ENCODE measurements at regions not wholly inside any gene's neighbourhood (a gene's known extent, or its start where the extent isn't known, plus 50 kb on each side); places are given as distances from the start of the nearest gene placed in this dataset.

- H3K4me1 ChIP-seq (ENCODE audit: insufficient read depth, low read length), result no peaks in the 10 kb centered on the region
- no peaks in the 10 kb centered on the region for H3K79me2 ChIP-seq (ENCODE audit: insufficient read depth, low read length)
- no peak overlapping the region for H3K4me2 ChIP-seq (ENCODE audit: low read length)
- no peak overlapping the region for H3K27ac Mint-ChIP-seq (ENCODE audit: unreplicated experiment)
- H3K4me1 Mint-ChIP-seq (ENCODE audit: low read depth, unreplicated experiment), result no peaks in the 10 kb centered on the region
- no peak for FAIRE-seq
- no peaks in the 10 kb centered on the region for H3K36me3 ChIP-seq (ENCODE audit: insufficient read depth, low read length)
- no peak for DNase-seq (ENCODE audit: low read depth)
- no peak overlapping the region for H3K27ac ChIP-seq (ENCODE audit: low read depth, low read length)
- H4K20me1 ChIP-seq (ENCODE audit: insufficient read depth, low read length), result no peaks in the 10 kb centered on the region
- no peak overlapping the region for H3K4me3 ChIP-seq (ENCODE audit: insufficient read depth, low read depth, low read length)
- no peaks in the 10 kb centered on the region for H3K27me3 ChIP-seq (ENCODE audit: insufficient read depth, low read length)
- H2AFZ ChIP-seq (ENCODE audit: low read depth, low read length), result peak overlapping the region; percentile 62
- H3K4me3 Mint-ChIP-seq (ENCODE audit: unreplicated experiment), result no peak overlapping the region
- H3K9me3 ChIP-seq (ENCODE audit: insufficient read depth, low read depth, low read length), result no peaks in the 10 kb centered on the region
- no peaks in the 10 kb centered on the region for H3K9me3 Mint-ChIP-seq (ENCODE audit: unreplicated experiment)
- no peaks in the 10 kb centered on the region for H3K36me3 Mint-ChIP-seq (ENCODE audit: low read depth, unreplicated experiment)
- no peaks in the 10 kb centered on the region for H3K27me3 Mint-ChIP-seq (ENCODE audit: low read depth, unreplicated experiment)
- TF ChIP-seq EZH2 (IDR thresholded peaks at IDR 0.05; ENCODE audit: insufficient read depth, low read length), result no peak
- no peak for TF ChIP-seq CTCF (IDR thresholded peaks at IDR 0.05; ENCODE audit: insufficient read depth, low read depth, low read length)
- no peak overlapping the region for H3K9ac ChIP-seq (ENCODE audit: low read length)
These were observed 710.6 kb downstream of the MRPL39 start for GRCh38 chr21:24896735-24897124.

GRCh38 chr21:24895885-24896734 is 711.2 kb downstream of the MRPL39 start:
- H3K79me2 ChIP-seq (ENCODE audit: insufficient read depth, low read length), result no peaks in the 10 kb centered on the region
- Mint-ChIP-seq H3K4me3 (ENCODE audit: unreplicated experiment) (no peak overlapping the region), H3K36me3 (ENCODE audit: low read depth, unreplicated experiment) (no peaks in the 10 kb centered on the region), H3K4me1 (ENCODE audit: low read depth, unreplicated experiment) (no peaks in the 10 kb centered on the region), H3K27me3 (ENCODE audit: low read depth, unreplicated experiment) (no peaks in the 10 kb centered on the region), H3K9me3 (ENCODE audit: unreplicated experiment) (no peaks in the 10 kb centered on the region), H3K27ac (ENCODE audit: unreplicated experiment) (peak overlapping the region; percentile 28)
- H3K27ac ChIP-seq (ENCODE audit: low read depth, low read length), result no peak overlapping the region
- peak overlapping the region; percentile 62 for H2AFZ ChIP-seq (ENCODE audit: low read depth, low read length)
- TF ChIP-seq CTCF (IDR thresholded peaks at IDR 0.05; ENCODE audit: insufficient read depth, low read depth, low read length), result peak; percentile 37
- no peak for TF ChIP-seq EZH2 (IDR thresholded peaks at IDR 0.05; ENCODE audit: insufficient read depth, low read length)
- FAIRE-seq, result no peak
- no peaks in the 10 kb centered on the region for H4K20me1 ChIP-seq (ENCODE audit: insufficient read depth, low read length)
- no peaks in the 10 kb centered on the region for H3K27me3 ChIP-seq (ENCODE audit: insufficient read depth, low read length)
- H3K36me3 ChIP-seq (ENCODE audit: insufficient read depth, low read length), result no peaks in the 10 kb centered on the region
- H3K4me1 ChIP-seq (ENCODE audit: insufficient read depth, low read length), result no peaks in the 10 kb centered on the region
- no peak overlapping the region for H3K4me3 ChIP-seq (ENCODE audit: insufficient read depth, low read depth, low read length)
- H3K9ac ChIP-seq (ENCODE audit: low read length), result no peak overlapping the region
- no peaks in the 10 kb centered on the region for H3K9me3 ChIP-seq (ENCODE audit: insufficient read depth, low read depth, low read length)
- H3K4me2 ChIP-seq (ENCODE audit: low read length), result no peak overlapping the region
- peak; percentile 37 for DNase-seq (ENCODE audit: low read depth)

- Mint-ChIP-seq H3K9me3 (ENCODE audit: unreplicated experiment) (no peaks in the 10 kb centered on the region), H3K27me3 (ENCODE audit: low read depth, unreplicated experiment) (no peaks in the 10 kb centered on the region), H3K4me3 (ENCODE audit: unreplicated experiment) (no peak overlapping the region), H3K36me3 (ENCODE audit: low read depth, unreplicated experiment) (no peaks in the 10 kb centered on the region), H3K27ac (ENCODE audit: unreplicated experiment) (no peak overlapping the region), H3K4me1 (ENCODE audit: low read depth, unreplicated experiment) (no peaks in the 10 kb centered on the region)
- FAIRE-seq, result no peak
- no peaks in the 10 kb centered on the region for H3K79me2 ChIP-seq (ENCODE audit: insufficient read depth, low read length)
- no peak overlapping the region for H3K9ac ChIP-seq (ENCODE audit: low read length)
- no peak overlapping the region for H2AFZ ChIP-seq (ENCODE audit: low read depth, low read length)
- no peak for DNase-seq (ENCODE audit: low read depth)
- no peaks in the 10 kb centered on the region for H3K9me3 ChIP-seq (ENCODE audit: insufficient read depth, low read depth, low read length)
- H3K36me3 ChIP-seq (ENCODE audit: insufficient read depth, low read length), result no peaks in the 10 kb centered on the region
- H3K4me3 ChIP-seq (ENCODE audit: insufficient read depth, low read depth, low read length), result no peak overlapping the region
- no peaks in the 10 kb centered on the region for H4K20me1 ChIP-seq (ENCODE audit: insufficient read depth, low read length)
- no peak for TF ChIP-seq EZH2 (IDR thresholded peaks at IDR 0.05; ENCODE audit: insufficient read depth, low read length)
- no peak for TF ChIP-seq CTCF (IDR thresholded peaks at IDR 0.05; ENCODE audit: insufficient read depth, low read depth, low read length)
- H3K27ac ChIP-seq (ENCODE audit: low read depth, low read length), result no peak overlapping the region
- H3K4me1 ChIP-seq (ENCODE audit: insufficient read depth, low read length), result no peaks in the 10 kb centered on the region
- H3K27me3 ChIP-seq (ENCODE audit: insufficient read depth, low read length), result no peaks in the 10 kb centered on the region
- H3K4me2 ChIP-seq (ENCODE audit: low read length), result no peak overlapping the region
These were observed 713.0 kb downstream of the MRPL39 start for GRCh38 chr21:24894324-24894723.

Measured in astrocyte (in vitro differentiated cells and primary cell).